AG20443 (cell line): ENCODE measurements at regions not wholly inside any gene's neighbourhood (a gene's known extent, or its start where the extent isn't known, plus 50 kb on each side); places are given as distances from the start of the nearest gene placed in this dataset.

Experiments used
- DNase-seq: peaks from one replicate; pipeline ENCODE4 v3.0.0; 2012; ENCODE audit warnings: low spot score, mixed read lengths

- DNase-seq, result no peak
Observed at GRCh38 chr1:240672132-240672811, 60.3 kb upstream of the GREM2 start.

- DNase-seq, result no peak
Observed at GRCh38 chr1:240667351-240667750, 55.4 kb upstream of the GREM2 start.

- no peak for DNase-seq
Observed at GRCh38 chr1:240666568-240667198, 54.7 kb upstream of the GREM2 start.

- DNase-seq, result peak; percentile 87
Observed at GRCh38 chr1:240663169-240663879, 51.4 kb upstream of the GREM2 start.
